Uterus (tissue), 3 donors: ENCODE measurements at regions not wholly inside any gene's neighbourhood (a gene's known extent, or its start where the extent isn't known, plus 50 kb on each side); places are given as distances from the start of the nearest gene placed in this dataset.

Experiments
- DNase-seq, 2 donors: peaks; one replicate each; pipeline ENCODE4 v3.0.0-alpha.2; 2019 to 2020
- H3K27ac ChIP-seq, 2 donors: fragments of 200-600 bp; sonication (generic); 1 replicate in 1 of 2; 2 replicates in 1 of 2; pipeline ENCODE4 v1.5.1; 2016 to 2018
- H3K27me3 ChIP-seq, 2 donors: fragments of 200-600 bp; sonication (generic); one replicate each; pipeline ENCODE4 v1.5.1; 2018 to 2019; ENCODE audit warnings: control low read depth in 1 of 2
- H3K36me3 ChIP-seq, 2 donors: fragments of 200-600 bp; sonication (generic); one replicate each; pipeline ENCODE4 v1.5.1; 2019; ENCODE audit warnings: control low read depth in 1 of 2
- H3K4me1 ChIP-seq, 2 donors: fragments of 200-600 bp; sonication (generic); one replicate each; pipeline ENCODE4 v1.5.1; 2018 to 2019; ENCODE audit warnings: control low read depth in 1 of 2
- H3K4me3 ChIP-seq, 2 donors: fragments of 200-600 bp; sonication (generic); 1 replicate in 1 of 2; 2 replicates in 1 of 2; pipeline ENCODE4 v1.5.1; 2018 to 2019; ENCODE audit warnings: mild to moderate bottlenecking in 1 of 2
- H3K9me3 ChIP-seq, 2 donors: fragments of 200-600 bp; sonication (generic); one replicate each; pipeline ENCODE4 v1.5.1; 2019; ENCODE audit warnings: control low read depth in 1 of 2
- CTCF ChIP-seq, 4 experiments: fragments of 200-600 bp in 2 of 4; fragments of 450-650 bp in 2 of 4; sonication (generic) in 2 of 4; IDR thresholded peaks; one replicate each; pipeline ENCODE4 v1.5.1; 2016 to 2019; ENCODE audit warnings: antibody characterized with exemption in 4 of 4, mild to moderate bottlenecking in 2 of 4, moderate library complexity in 1 of 4
- POLR2A ChIP-seq, 2 donors: fragments of 450-650 bp; IDR thresholded peaks; one replicate each; pipeline ENCODE4 v1.6.1; 2016; ENCODE audit warnings: antibody characterized with exemption in 2 of 2, mild to moderate bottlenecking in 1 of 2, moderate library complexity in 1 of 2
- intact Hi-C: fragments of 100-400 bp; cut with DNase I; formaldehyde crosslinking; loops from one replicate; pipeline ENCODE4 v1.15.1; 2023; ENCODE audit warnings: low total_unique reads
- donor health status: DM: yes; HTN: yes; CAD: no.

GRCh38 chr7:148486937-148487336 is 103.6 kb upstream of the C7orf33 start:
- Histone ChIP-seq H3K36me3 (no peaks in the 10 kb centered on the region), H3K27me3 (peaks cover 0 to 5% of the 10 kb centered on the region in 2 donors), H3K4me3 (no peak overlapping the region), H3K27ac (no peak overlapping the region), H3K4me1 (no peaks in the 10 kb centered on the region), H3K9me3 (no peaks in the 10 kb centered on the region)
- TF ChIP-seq CTCF (IDR thresholded peaks at IDR 0.05) = no peak
- TF ChIP-seq POLR2A (IDR thresholded peaks at IDR 0.05) = no peak
- DNase-seq = no peak
- intact Hi-C loops = no loop called here

- no peak for DNase-seq
- Histone ChIP-seq H3K4me3 (no peak overlapping the region), H3K4me1 (no peaks in the 10 kb centered on the region), H3K27me3 (peaks cover 0 to 5% of the 10 kb centered on the region in 2 donors), H3K36me3 (no peaks in the 10 kb centered on the region), H3K9me3 (no peaks in the 10 kb centered on the region), H3K27ac (no peak overlapping the region)
- intact Hi-C loops = no loop called here
- TF ChIP-seq CTCF (IDR thresholded peaks at IDR 0.05) (no peak), POLR2A (IDR thresholded peaks at IDR 0.05) (no peak)
Observed at GRCh38 chr7:148487912-148488311, 102.7 kb upstream of the C7orf33 start.

GRCh38 chr7:148489678-148490077 is 100.9 kb upstream of the C7orf33 start:
- no peak for TF ChIP-seq POLR2A (IDR thresholded peaks at IDR 0.05)
- TF ChIP-seq CTCF (IDR thresholded peaks at IDR 0.05) = no peak
- DNase-seq = no peak
- Histone ChIP-seq H3K27ac (no peak overlapping the region), H3K4me3 (no peak overlapping the region), H3K27me3 (peaks cover 0 to 5% of the 10 kb centered on the region in 2 donors), H3K4me1 (no peaks in the 10 kb centered on the region), H3K9me3 (no peaks in the 10 kb centered on the region), H3K36me3 (no peaks in the 10 kb centered on the region)
- intact Hi-C loops = no loop called here

GRCh38 chr7:148492157-148492860 is 98.3 kb upstream of the C7orf33 start:
- H3K4me1 ChIP-seq = no peaks in the 10 kb centered on the region
- intact Hi-C loops = no loop called here
- H3K27me3 ChIP-seq = peaks cover 0 to 5% of the 10 kb centered on the region in 2 donors
- H3K4me3 ChIP-seq = no peak overlapping the region
- no peaks in the 10 kb centered on the region for H3K36me3 ChIP-seq
- no peak for TF ChIP-seq POLR2A (IDR thresholded peaks at IDR 0.05)
- no peak for TF ChIP-seq CTCF (IDR thresholded peaks at IDR 0.05)
- no peak for DNase-seq
- H3K27ac ChIP-seq = no peak overlapping the region
- no peaks in the 10 kb centered on the region for H3K9me3 ChIP-seq

GRCh38 chr7:148495605-148496004 is 95.0 kb upstream of the C7orf33 start:
- H3K27me3 ChIP-seq = peaks cover 0 to 5% of the 10 kb centered on the region in 2 donors
- DNase-seq = no peak
- H3K4me3 ChIP-seq = no peak overlapping the region
- no peak overlapping the region for H3K27ac ChIP-seq
- H3K36me3 ChIP-seq = no peaks in the 10 kb centered on the region
- no peaks in the 10 kb centered on the region for H3K9me3 ChIP-seq
- TF ChIP-seq CTCF (IDR thresholded peaks at IDR 0.05) = no peak
- no peak for TF ChIP-seq POLR2A (IDR thresholded peaks at IDR 0.05)
- intact Hi-C loops = no loop called here
- no peaks in the 10 kb centered on the region for H3K4me1 ChIP-seq
